Spleen (tissue), 7 donors: ENCODE measurements at regions not wholly inside any gene's neighbourhood (a gene's known extent, or its start where the extent isn't known, plus 50 kb on each side); places are given as distances from the start of the nearest gene placed in this dataset.

Experiments used
- CTCF ChIP-seq, 11 experiments: fragments of 200-600 bp in 7 of 11; fragments of 450-650 bp in 4 of 11; sonication (generic) in 4 of 11; IDR thresholded peaks in 8 of 11; conservative IDR thresholded peaks in 3 of 11; 1 replicate in 7 of 11; 2 replicates in 4 of 11; pipeline versions ENCODE4 v1.4.0 to v1.8.0; 2016 to 2021; ENCODE audit warnings: antibody characterized with exemption in 11 of 11, inconsistent platforms in 4 of 11, mild to moderate bottlenecking in 1 of 11
- POLR2AphosphoS5 ChIP-seq, 3 donors: sonication (generic); formaldehyde crosslinking; IDR thresholded peaks; one replicate each; pipeline ENCODE4 v1.5.1; 2017; ENCODE audit warnings: antibody characterized with exemption in 3 of 3
- donor health status: DM: no; HTN: no; CAD: no; lungs with moderate emphysema.
- donor health status: DM: no; HTN: no; CAD: no.
- donor health status: DM: no; HTN: no; CAD: no.

GRCh38 chr2:58891828-58892377 lies 650.8 kb upstream of the FANCL start:
- no peak for TF ChIP-seq CTCF (IDR thresholded peaks at IDR 0.05 in 8 of 11, conservative IDR thresholded peaks at IDR 0.05 in 3 of 11)
- TF ChIP-seq POLR2AphosphoS5 (IDR thresholded peaks at IDR 0.05) = no peak
